ENCODE measurements at regions not wholly inside any gene's neighbourhood (a gene's known extent, or its start where the extent isn't known, plus 50 kb on each side); places are given as distances from the start of the nearest gene placed in this dataset.

DNA sequence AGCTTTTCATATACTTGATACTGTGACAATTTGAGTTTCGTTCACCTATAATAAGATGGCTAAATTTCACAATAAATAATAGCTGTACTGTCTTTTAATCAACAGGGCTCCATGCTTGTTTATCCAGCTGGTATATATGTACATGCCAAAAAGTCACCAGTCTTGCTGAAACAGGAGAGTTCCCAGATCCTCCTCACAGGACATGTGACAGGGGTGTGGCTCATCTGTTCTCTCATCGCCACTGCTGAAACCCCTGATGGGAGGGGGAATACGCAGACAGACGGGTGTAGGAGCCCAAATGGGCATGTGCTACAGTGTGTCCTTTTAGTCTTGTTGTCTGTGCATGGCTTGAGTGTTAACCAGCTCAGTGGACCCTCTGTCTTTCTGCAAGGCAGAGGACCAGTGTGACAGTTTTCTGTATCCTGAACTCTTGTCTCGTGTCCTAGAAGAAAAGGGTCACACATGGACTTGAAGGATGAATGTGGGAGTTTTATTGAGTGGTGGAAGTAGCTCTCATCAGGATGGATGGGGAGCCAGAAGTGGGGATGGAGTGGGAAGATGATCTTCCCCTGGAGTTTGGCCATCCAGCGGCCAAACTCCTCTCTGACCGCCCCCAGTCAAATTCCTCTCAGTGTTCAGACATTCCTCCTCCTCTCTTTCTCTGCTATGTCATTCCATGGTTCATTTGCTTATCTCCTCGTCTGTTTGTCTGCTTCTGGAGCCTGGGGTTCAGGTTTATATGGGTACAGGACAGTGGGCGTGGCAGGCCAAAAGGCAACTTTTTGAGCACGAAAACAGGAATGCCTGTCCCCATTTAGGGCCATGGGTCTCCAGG is 113.1 kb upstream of the NECTIN3 start:
- no peak for DNase-seq (ENCODE audit: low read depth)
- no peak overlapping the region for H3K4me3 ChIP-seq (ENCODE audit: low read depth, low read length)
- no peak for TF ChIP-seq CTCF (IDR thresholded peaks at IDR 0.05; ENCODE audit: low read depth, low read length, missing control alignments)

DNA sequence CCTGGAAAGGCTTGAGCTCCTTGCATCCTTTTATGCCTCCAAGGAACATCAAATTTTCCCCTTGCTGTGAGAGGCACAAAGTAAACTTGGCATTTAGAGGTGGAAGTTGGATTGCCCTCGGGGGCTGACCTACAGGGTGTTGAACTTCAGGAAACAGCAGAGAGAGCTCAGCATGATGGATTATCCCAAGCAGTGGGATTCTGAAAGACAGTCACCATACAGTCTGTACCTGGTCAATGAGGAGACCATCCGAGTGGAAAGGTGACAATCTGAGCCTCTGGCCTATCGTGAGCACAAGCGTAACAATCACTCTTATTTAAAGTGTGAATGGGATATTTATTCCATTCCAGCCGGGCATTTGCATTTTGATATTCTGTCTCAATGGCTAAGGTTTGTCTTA is 105.6 kb upstream of the NECTIN3 start:
- no peak overlapping the region for H3K4me3 ChIP-seq (ENCODE audit: low read depth, low read length)
- TF ChIP-seq CTCF (IDR thresholded peaks at IDR 0.05; ENCODE audit: low read depth, low read length, missing control alignments) = no peak
- DNase-seq (ENCODE audit: low read depth) = no peak

DNA sequence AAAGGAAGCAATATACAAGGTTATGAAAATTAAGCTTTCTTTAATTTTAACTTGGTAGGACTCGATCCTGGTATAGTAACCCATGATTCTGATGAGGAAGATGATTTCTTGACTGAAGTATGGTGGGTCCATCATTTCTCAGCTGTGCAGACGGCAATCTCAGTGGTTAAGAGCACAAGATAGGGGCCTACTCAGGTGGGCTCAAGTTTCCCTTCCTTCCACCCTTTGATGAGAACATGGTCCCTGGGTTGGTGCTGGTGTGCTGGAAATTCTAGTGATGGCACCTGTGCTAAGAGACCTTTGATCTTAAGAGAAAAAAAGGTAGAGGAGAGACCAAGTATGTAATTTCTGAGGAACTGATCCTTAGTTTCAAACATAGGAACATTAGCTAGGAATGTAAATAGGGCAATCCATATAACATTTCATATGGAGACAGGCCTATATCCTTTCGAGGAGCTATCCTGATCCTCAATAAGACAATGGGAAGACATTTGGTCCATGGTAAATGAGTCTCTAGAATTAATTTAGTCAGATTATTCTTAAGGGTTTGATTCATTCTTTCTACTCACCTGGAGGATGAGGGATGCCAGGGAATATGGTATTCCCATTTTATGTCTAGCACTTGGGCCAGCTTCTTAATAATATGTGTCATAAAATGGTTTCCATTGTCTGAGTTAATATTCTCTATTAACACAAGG is 104.5 kb upstream of the NECTIN3 start:
- no peak for TF ChIP-seq CTCF (IDR thresholded peaks at IDR 0.05; ENCODE audit: low read depth, low read length, missing control alignments)
- no peak overlapping the region for H3K4me3 ChIP-seq (ENCODE audit: low read depth, low read length)
- no peak for DNase-seq (ENCODE audit: low read depth)

- TF ChIP-seq CTCF (IDR thresholded peaks at IDR 0.05; ENCODE audit: low read depth, low read length, missing control alignments) = no peak
- H3K4me3 ChIP-seq (ENCODE audit: low read depth, low read length) = no peak overlapping the region
- DNase-seq (ENCODE audit: low read depth) = no peak
Measured at GRCh38 chr3:110968076-110968475, 103.5 kb upstream of the NECTIN3 start.

GRCh38 chr3:110969229-110970211 is 102.1 kb upstream of the NECTIN3 start:
- H3K4me3 ChIP-seq (ENCODE audit: low read depth, low read length) = no peak overlapping the region
- DNase-seq (ENCODE audit: low read depth) = no peak
- no peak for TF ChIP-seq CTCF (IDR thresholded peaks at IDR 0.05; ENCODE audit: low read depth, low read length, missing control alignments)

- no peak for TF ChIP-seq CTCF (IDR thresholded peaks at IDR 0.05; ENCODE audit: low read depth, low read length, missing control alignments)
- H3K4me3 ChIP-seq (ENCODE audit: low read depth, low read length) = no peak overlapping the region
- DNase-seq (ENCODE audit: low read depth) = no peak
Measured at GRCh38 chr3:110971010-110971601, 100.5 kb upstream of the NECTIN3 start.

Measured in GM12864 (cell line).